Esophagus squamous epithelium (tissue), 5 donors: ENCODE measurements at regions not wholly inside any gene's neighbourhood (a gene's known extent, or its start where the extent isn't known, plus 50 kb on each side); places are given as distances from the start of the nearest gene placed in this dataset.

ENCODE experiments used
- DNase-seq: peaks from one replicate; lab custom pipeline; 2025; lab: John Stamatoyannopoulos, UW
- H3K27ac ChIP-seq, 4 donors: fragments of 200-600 bp; sonication (generic); one replicate each; pipeline ENCODE4 v1.5.1; 2016 to 2019; ENCODE audit warnings: mild to moderate bottlenecking in 1 of 4
- H3K27me3 ChIP-seq, 4 donors: fragments of 200-600 bp; sonication (generic); 1 replicate in 3 of 4; 2 replicates in 1 of 4; pipeline versions ENCODE4 v1.5.1 to v1.6.0; 2017 to 2021; ENCODE audit warnings: antibody characterized with exemption in 1 of 4
- H3K36me3 ChIP-seq, 3 donors: fragments of 200-600 bp; sonication (generic); one replicate each; pipeline ENCODE4 v1.5.1; 2016 to 2019
- H3K4me1 ChIP-seq, 3 donors: fragments of 200-600 bp; sonication (generic); one replicate each; pipeline ENCODE4 v1.5.1; 2017 to 2019
- H3K4me3 ChIP-seq, 4 donors: fragments of 200-600 bp; sonication (generic); 1 replicate in 3 of 4; 2 replicates in 1 of 4; pipeline ENCODE4 v1.5.1; 2016 to 2019; ENCODE audit warnings: mild to moderate bottlenecking in 2 of 4, moderate library complexity in 1 of 4
- H3K9me3 ChIP-seq, 3 donors: fragments of 200-600 bp; sonication (generic); one replicate each; pipeline ENCODE4 v1.5.1; 2016 to 2019
- POLR2A ChIP-seq, 4 donors: fragments of 450-650 bp; IDR thresholded peaks; one replicate each; pipeline ENCODE4 v1.6.1; 2017; ENCODE audit warnings: antibody characterized with exemption in 4 of 4, mild to moderate bottlenecking in 4 of 4, moderate library complexity in 3 of 4
- WGBS, 2 donors: methylation state at CpG; one replicate each; pipeline ENCODE4 v1.1.5; 2018; 5-methylcytosine and 5-hydroxymethylcytosine counted together
- intact Hi-C: fragments of 100-400 bp; cut with DNase I; formaldehyde crosslinking; loops from one replicate; pipeline ENCODE4 v1.15.0; 2022
- TF ChIP-seq, protein P1 (sequence below), 6 experiments: fragments of 450-650 bp in 4 of 6; fragments of 200-600 bp in 2 of 6; sonication (generic) in 2 of 6; IDR thresholded peaks; one replicate each; pipeline ENCODE4 v1.5.1; 2016 to 2019; ENCODE audit warnings: antibody characterized with exemption in 6 of 6, mild to moderate bottlenecking in 4 of 6, moderate library complexity in 4 of 6
- donor health status: DM: yes; HTN: yes; CAD: no.

DNA sequence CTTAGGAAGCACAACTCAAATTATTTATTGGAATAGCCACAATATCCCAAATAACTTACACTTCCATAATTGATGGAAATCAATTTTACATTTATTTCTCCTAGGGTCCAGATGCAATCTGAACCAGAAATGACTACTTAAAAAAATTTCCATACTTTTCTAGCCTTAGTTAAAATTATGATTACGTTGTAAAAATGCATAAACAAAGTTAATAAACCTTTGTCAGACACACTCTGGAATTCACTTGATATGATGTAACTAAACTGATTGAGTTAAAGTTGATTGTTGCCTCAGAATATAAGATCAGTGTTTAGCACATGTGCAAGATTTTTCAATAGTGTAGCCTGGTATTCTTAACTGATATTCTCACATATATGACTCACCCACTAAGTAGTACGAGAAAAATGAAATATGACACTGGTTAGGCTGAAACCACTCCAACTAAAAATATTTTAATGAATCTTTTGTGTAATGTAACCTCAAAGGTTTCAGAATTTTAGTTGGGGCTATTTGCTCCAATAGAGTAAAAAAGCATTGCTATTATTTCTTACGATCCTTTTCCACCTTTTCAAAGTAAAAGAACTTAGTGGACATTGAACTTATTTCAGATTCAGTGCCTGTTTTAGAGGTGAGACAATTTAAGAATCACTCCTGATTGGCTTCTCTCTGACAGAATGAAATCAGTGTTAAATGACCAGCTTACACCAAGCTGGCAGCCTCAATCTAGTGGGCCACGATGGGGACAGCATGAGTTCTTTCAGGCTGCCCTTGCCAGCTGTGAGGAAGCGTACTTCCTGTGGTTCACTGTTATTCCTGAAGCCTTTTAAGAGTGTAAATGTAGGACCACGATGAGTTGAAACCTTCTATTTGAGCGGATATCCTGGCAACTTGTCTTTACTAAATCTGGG lies 277.2 kb upstream of the CDH9 start:
- intact Hi-C loops, result no loop called here
- no peaks in the 10 kb centered on the region for H3K27me3 ChIP-seq
- DNase-seq, result no peak
- no peaks in the 10 kb centered on the region for H3K36me3 ChIP-seq
- H3K9me3 ChIP-seq, result peaks cover 0 to 3% (median 0%) of the 10 kb centered on the region in 3 donors
- TF ChIP-seq POLR2A (IDR thresholded peaks at IDR 0.05), result no peak
- TF ChIP-seq, protein P1, sequence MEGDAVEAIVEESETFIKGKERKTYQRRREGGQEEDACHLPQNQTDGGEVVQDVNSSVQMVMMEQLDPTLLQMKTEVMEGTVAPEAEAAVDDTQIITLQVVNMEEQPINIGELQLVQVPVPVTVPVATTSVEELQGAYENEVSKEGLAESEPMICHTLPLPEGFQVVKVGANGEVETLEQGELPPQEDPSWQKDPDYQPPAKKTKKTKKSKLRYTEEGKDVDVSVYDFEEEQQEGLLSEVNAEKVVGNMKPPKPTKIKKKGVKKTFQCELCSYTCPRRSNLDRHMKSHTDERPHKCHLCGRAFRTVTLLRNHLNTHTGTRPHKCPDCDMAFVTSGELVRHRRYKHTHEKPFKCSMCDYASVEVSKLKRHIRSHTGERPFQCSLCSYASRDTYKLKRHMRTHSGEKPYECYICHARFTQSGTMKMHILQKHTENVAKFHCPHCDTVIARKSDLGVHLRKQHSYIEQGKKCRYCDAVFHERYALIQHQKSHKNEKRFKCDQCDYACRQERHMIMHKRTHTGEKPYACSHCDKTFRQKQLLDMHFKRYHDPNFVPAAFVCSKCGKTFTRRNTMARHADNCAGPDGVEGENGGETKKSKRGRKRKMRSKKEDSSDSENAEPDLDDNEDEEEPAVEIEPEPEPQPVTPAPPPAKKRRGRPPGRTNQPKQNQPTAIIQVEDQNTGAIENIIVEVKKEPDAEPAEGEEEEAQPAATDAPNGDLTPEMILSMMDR (IDR thresholded peaks at IDR 0.05), result no peak
- H3K4me3 ChIP-seq, result no peak overlapping the region
- H3K27ac ChIP-seq, result no peak overlapping the region
- H3K4me1 ChIP-seq, result no peaks in the 10 kb centered on the region
- WGBS, 2 donors, result 41 to 46% methylated on average over 7 of the region's 7 CpGs

DNA sequence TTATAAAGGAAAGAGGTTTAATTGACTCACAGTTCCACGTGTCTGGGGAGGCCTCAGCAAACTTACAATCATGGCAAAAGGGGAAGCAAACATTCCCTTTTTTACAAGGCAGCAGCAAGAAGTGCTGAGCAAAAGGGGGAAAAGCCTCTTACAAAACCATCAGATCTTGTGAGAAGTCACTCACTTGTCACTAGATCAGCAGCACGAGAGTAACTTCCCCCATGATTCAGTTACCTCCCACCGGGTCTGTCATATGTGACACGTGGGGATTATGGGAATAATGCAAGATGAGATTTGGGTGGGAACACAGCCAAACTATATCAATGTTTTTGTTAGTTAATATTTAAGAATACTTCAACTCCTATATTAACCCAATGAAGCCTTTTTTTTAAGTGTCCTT lies 275.2 kb upstream of the CDH9 start:
- no peak for DNase-seq
- H3K9me3 ChIP-seq, result peaks cover 0 to 3% (median 0%) of the 10 kb centered on the region in 3 donors
- H3K4me3 ChIP-seq, result no peak overlapping the region
- intact Hi-C loops, result no loop called here
- H3K36me3 ChIP-seq, result no peaks in the 10 kb centered on the region
- TF ChIP-seq POLR2A (IDR thresholded peaks at IDR 0.05), result no peak
- TF ChIP-seq, protein P1 (IDR thresholded peaks at IDR 0.05), result no peak
- H3K4me1 ChIP-seq, result no peaks in the 10 kb centered on the region
- no peaks in the 10 kb centered on the region for H3K27me3 ChIP-seq
- 37 to 44% methylated on average over 4 of the region's 4 CpGs for WGBS, 2 donors
- H3K27ac ChIP-seq, result no peak overlapping the region

DNA sequence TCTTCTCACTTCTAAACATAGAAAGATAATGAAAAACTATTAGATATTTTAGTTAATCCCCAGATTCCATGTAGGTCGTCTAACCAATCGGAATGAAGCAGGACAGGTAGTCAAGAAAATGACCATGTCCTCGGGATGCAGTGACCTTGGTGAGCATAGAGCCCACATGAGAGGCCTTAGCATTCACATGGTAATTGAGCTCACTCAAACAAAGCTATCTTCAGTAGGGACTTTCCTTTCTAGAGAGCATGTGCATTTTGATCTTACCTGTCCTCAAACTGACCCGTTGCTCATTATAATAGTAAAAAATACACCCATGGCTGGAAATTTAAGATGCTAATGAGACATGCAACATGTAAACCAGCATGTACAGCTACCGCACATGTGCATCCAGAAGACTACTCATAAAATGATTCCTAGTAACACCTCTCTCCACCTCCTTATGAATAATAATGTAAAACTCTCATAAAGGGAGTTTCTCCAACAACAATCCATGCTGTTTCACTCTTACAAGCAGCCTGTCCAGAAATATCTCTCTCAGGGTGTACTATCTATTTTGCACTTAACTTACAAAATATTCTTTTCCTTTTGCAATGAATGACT lies 274.0 kb upstream of the CDH9 start:
- Histone ChIP-seq H3K36me3 (no peaks in the 10 kb centered on the region), H3K27ac (no peak overlapping the region), H3K4me3 (no peak overlapping the region), H3K4me1 (no peaks in the 10 kb centered on the region), H3K27me3 (no peaks in the 10 kb centered on the region), H3K9me3 (no peaks in the 10 kb centered on the region)
- TF ChIP-seq, protein P1 (IDR thresholded peaks at IDR 0.05), result no peak
- no peak for TF ChIP-seq POLR2A (IDR thresholded peaks at IDR 0.05)
- no peak for DNase-seq
- intact Hi-C loops, result no loop called here
- WGBS, 2 donors, result 61 to 79% methylated on average over 5 of the region's 5 CpGs

DNA sequence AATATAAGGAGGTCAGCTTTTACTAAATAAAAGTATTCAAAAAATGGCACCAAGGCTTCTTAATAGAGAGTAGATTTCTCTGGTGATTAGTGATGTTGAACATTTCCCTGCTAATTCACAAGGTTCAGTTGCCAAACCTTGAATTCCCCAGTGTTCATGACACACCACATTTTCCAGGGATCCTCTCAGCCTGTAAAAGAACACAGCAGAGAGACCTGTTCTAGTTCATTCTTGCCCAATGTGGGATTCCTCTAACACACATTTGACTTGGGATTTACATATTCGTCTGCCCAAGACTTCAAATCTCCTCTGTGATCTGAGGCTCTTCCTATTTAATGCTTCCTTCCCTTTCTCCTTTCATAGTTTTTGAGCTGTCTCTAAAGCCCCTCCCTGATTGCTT lies 273.2 kb upstream of the CDH9 start:
- 11 to 14% methylated on average over 1 of the region's 1 CpG for WGBS, 2 donors
- no peak for DNase-seq
- Histone ChIP-seq H3K4me3 (no peak overlapping the region), H3K9me3 (no peaks in the 10 kb centered on the region), H3K27me3 (no peaks in the 10 kb centered on the region), H3K27ac (no peak overlapping the region), H3K36me3 (no peaks in the 10 kb centered on the region), H3K4me1 (no peaks in the 10 kb centered on the region)
- intact Hi-C loops, result no loop called here
- TF ChIP-seq POLR2A (IDR thresholded peaks at IDR 0.05), result no peak
- TF ChIP-seq, protein P1 (IDR thresholded peaks at IDR 0.05), result no peak

DNA sequence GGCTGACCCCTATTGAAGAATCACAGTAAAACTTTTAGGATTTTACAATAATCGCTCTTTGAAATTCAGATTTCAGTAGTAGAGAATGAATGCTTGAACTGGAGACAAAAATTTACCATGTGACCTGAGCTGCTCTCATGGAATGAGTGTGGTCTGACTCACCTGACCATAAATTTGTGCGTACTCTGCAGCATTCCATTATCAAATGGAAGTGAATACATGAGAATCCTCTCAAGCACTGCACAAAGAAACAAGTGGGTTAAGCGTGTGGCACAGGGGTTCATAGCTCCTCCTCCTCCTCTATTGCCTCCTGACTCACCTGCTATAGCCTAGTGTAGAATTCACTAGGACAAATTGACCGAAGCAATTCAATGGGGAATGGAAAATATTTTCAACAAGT lies 269.8 kb upstream of the CDH9 start:
- no peak overlapping the region for H3K27ac ChIP-seq
- no peaks in the 10 kb centered on the region for H3K4me1 ChIP-seq
- DNase-seq, result no peak
- TF ChIP-seq POLR2A (IDR thresholded peaks at IDR 0.05), result no peak
- TF ChIP-seq, protein P1 (IDR thresholded peaks at IDR 0.05), result no peak
- intact Hi-C loops, result no loop called here
- H3K4me3 ChIP-seq, result no peak overlapping the region
- H3K36me3 ChIP-seq, result no peaks in the 10 kb centered on the region
- WGBS, 2 donors, result 80 to 84% methylated on average over 4 of the region's 4 CpGs
- H3K9me3 ChIP-seq, result no peaks in the 10 kb centered on the region
- H3K27me3 ChIP-seq, result no peaks in the 10 kb centered on the region
